Thymus (tissue), 11 donors: ENCODE measurements at regions not wholly inside any gene's neighbourhood (a gene's known extent, or its start where the extent isn't known, plus 50 kb on each side); places are given as distances from the start of the nearest gene placed in this dataset.
"Not testable (repeated sequence)": the region's sequence is repeated elsewhere in the genome, so short reads cannot be mapped to it uniquely, and the experiment has no call there.

Experiments
- DNase-seq, 9 donors: peaks; one replicate each; pipeline ENCODE4 v3.0.0-alpha.2; 2013; ENCODE audit warnings: low spot score in 9 of 9, low read depth in 6 of 9, missing footprints in 1 of 9
- H3K27ac ChIP-seq, 2 donors: one replicate each; pipeline ENCODE4 v1.5.1; 2013; ENCODE audit warnings: control low read depth in 1 of 2, low read depth in 1 of 2, low read length in 1 of 2, mild to moderate bottlenecking in 1 of 2, moderate library complexity in 1 of 2
- H3K27me3 ChIP-seq, 2 donors: one replicate each; pipeline ENCODE4 v1.5.1; 2013; ENCODE audit warnings: low read length in 1 of 2; ENCODE audit not compliant: control insufficient read depth in 2 of 2, insufficient read depth in 1 of 2
- H3K36me3 ChIP-seq, 2 donors: one replicate each; pipeline ENCODE4 v1.5.1; 2013; ENCODE audit warnings: low read length in 1 of 2, mild to moderate bottlenecking in 1 of 2, moderate library complexity in 1 of 2; ENCODE audit not compliant: control insufficient read depth in 2 of 2, insufficient read depth in 2 of 2
- H3K4me1 ChIP-seq, 2 donors: one replicate each; pipeline ENCODE4 v1.5.1; 2013; ENCODE audit warnings: low read length in 2 of 2; ENCODE audit not compliant: control insufficient read depth in 2 of 2, insufficient read depth in 2 of 2
- H3K4me3 ChIP-seq, 2 donors: one replicate each; pipeline ENCODE4 v1.5.1; 2013; ENCODE audit warnings: low read length in 2 of 2, control low read depth in 1 of 2, mild to moderate bottlenecking in 1 of 2
- H3K9me3 ChIP-seq, 2 donors: one replicate each; pipeline ENCODE4 v1.5.1; 2013; ENCODE audit warnings: low read length in 1 of 2, mild to moderate bottlenecking in 1 of 2; ENCODE audit not compliant: control insufficient read depth in 2 of 2, insufficient read depth in 1 of 2
- WGBS: extraction: QIAGEN DNeasy Blood & Tissue Kit; methylation state at CpG from one replicate; pipeline ENCODE4 v1.1.7; 2013; 5-methylcytosine and 5-hydroxymethylcytosine counted together
- donor health status: healthy.

DNA sequence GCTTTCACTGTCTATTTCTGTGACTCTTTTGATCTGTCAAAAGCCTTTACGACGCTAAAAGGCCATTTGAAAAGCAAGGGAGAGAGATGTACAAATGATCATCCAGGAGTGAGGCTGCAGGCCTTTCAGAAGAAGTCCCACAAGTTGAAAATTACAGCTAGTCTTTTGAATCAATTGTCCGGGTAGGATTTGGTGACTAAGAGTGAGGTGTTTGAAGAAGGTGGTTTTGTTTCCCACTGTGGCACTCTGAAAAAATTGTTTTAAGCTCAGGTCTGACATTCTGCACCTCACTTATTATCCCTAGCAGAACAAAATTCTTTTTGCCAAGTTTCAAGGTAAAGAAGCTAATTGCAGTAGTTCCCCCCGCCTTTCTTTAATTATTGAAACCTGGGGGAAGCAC is 50.8 kb upstream of the TMEM108 start:
- H3K9me3 ChIP-seq: no peaks in the 10 kb centered on the region
- no peak for DNase-seq
- H3K4me1 ChIP-seq: no peaks in the 10 kb centered on the region
- H3K27me3 ChIP-seq: no peaks in the 10 kb centered on the region
- 94% methylated on average over 4 of the region's 4 CpGs for WGBS
- no peaks in the 10 kb centered on the region for H3K36me3 ChIP-seq
- no peak overlapping the region for H3K4me3 ChIP-seq
- H3K27ac ChIP-seq: no peak overlapping the region

DNA sequence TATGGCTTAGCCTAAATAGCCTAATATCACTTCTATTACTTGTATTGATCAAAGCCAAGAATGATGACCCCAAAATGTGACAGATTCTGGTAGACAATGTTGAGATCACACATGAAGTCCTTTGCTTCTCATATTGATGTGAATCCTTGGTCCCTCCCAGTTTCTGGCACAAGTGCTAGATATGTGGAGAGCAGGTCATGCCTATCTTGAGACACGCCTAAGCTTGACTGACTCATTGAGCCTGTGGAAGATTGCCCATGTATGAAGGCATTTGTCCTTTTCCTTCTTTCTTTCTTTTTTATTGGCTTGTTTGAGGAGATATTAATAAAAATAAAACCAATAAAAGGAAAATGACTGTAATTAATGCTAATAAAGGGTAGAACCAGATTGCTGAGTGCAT is 54.0 kb upstream of the TMEM108 start:
- Histone ChIP-seq H3K9me3 (no peaks in the 10 kb centered on the region), H3K27ac (no peak overlapping the region), H3K4me1 (no peaks in the 10 kb centered on the region), H3K4me3 (no peak overlapping the region), H3K27me3 (no peaks in the 10 kb centered on the region), H3K36me3 (no peaks in the 10 kb centered on the region)
- WGBS: 95% methylated on average over 1 of the region's 1 CpG
- DNase-seq: no peak

DNA sequence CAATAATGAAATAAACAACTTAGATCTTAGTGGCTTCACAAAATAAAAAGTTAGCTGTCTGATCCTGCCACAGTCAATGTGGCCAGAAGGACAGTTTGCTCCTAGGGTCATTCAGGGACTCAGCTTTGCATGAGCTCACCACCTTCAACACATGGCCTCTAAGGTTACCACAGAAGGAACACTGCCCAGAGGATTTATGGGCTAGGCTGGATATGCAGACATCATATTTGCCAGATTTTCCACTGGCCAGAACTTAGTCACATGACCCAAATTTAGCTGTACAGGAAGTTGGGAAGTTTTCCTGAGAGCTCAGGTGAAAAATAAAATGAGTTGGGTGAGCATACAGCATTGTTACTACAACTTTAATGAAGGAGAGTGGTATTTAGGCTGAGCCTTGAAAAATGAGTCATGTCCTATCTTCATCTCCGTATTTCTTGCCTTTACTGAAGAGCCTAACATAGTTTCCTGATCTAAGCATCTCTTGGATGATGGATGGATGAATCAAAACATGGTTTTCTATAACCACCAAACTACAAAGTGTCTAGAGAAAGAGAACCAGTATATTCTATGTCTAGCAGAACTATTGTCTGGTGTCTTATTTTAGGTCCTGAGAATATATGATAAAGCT is 54.9 kb upstream of the TMEM108 start:
- Histone ChIP-seq H3K4me1 (no peaks in the 10 kb centered on the region), H3K27ac (no peak overlapping the region), H3K27me3 (no peaks in the 10 kb centered on the region), H3K4me3 (no peak overlapping the region), H3K9me3 (no peaks in the 10 kb centered on the region), H3K36me3 (no peaks in the 10 kb centered on the region)
- DNase-seq: no peak
- WGBS: 84% methylated on average over 1 of the region's 1 CpG

DNA sequence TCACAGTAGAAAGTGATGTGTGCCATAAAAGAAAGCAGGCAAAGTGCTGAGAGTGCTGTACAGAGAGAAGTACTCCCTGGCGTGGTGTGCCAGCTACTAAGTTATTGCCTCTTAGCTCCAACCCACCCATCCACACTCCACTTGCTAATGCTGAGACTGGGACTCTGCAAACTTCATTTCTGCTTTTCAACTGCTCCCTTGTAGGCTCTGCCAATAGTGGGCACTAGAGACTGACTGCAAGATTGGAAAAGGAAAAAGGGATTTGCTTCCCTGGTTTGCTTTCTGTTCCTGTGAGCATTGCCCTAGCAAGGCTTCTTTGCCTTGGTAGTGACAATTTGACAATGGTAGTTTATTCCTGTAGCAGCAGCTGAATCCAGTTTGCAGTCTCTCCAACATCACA is 56.5 kb upstream of the TMEM108 start:
- H3K9me3 ChIP-seq: no peaks in the 10 kb centered on the region
- H3K27ac ChIP-seq: no peak overlapping the region
- WGBS: 91% methylated on average over 1 of the region's 1 CpG
- no peaks in the 10 kb centered on the region for H3K4me1 ChIP-seq
- H3K4me3 ChIP-seq: no peak overlapping the region
- no peaks in the 10 kb centered on the region for H3K36me3 ChIP-seq
- DNase-seq: no peak
- H3K27me3 ChIP-seq: no peaks in the 10 kb centered on the region

DNA sequence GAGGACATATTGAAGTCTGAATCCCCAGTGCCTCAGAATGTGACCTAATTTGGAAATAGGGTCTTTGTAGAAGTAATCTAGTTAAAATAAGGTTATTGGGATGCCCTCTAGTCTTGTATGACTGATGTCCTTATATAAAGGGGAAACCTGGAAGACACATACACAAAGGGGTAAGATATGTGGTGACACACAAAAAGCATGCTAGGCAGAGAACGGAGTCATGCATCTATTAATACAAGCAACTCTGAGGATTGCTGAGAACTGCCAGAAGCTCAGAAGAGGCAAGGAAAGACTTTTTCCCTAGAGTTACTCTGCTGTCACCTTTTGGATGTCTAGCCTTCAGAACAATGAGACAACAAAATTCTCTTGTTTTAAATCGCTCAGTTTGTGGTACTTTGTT is 58.1 kb upstream of the TMEM108 start:
- Histone ChIP-seq H3K36me3 (no peaks in the 10 kb centered on the region), H3K9me3 (no peaks in the 10 kb centered on the region), H3K27ac (no peak overlapping the region), H3K4me3 (no peak overlapping the region), H3K27me3 (no peaks in the 10 kb centered on the region), H3K4me1 (no peaks in the 10 kb centered on the region)
- no peak for DNase-seq
- WGBS: 93% methylated on average over 2 of the region's 2 CpGs

DNA sequence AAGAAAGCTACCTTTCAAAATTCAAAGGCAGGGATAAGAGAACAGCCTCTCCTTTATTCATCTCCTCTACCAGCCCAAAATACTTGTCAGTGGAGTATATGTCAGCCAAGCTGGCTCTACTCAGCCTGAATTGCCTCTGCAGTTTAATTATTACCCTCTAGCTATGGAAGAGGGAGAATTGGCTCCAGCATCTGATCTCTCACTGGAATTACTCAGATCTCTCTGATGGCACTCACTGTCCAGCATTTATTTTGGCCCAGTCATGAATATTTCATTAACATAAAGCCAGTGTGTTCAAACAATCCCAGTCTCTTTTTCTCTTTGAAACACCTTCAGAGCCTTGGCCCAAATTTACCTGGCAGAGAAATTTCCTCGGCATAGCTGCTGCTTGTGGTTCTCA is 58.6 kb upstream of the TMEM108 start:
- Histone ChIP-seq H3K36me3 (no peaks in the 10 kb centered on the region), H3K4me3 (no peak overlapping the region), H3K27ac (no peak overlapping the region), H3K27me3 (no peaks in the 10 kb centered on the region), H3K4me1 (no peaks in the 10 kb centered on the region), H3K9me3 (no peaks in the 10 kb centered on the region)
- DNase-seq: no peak
- WGBS: 99% methylated on average over 1 of the region's 1 CpG

DNA sequence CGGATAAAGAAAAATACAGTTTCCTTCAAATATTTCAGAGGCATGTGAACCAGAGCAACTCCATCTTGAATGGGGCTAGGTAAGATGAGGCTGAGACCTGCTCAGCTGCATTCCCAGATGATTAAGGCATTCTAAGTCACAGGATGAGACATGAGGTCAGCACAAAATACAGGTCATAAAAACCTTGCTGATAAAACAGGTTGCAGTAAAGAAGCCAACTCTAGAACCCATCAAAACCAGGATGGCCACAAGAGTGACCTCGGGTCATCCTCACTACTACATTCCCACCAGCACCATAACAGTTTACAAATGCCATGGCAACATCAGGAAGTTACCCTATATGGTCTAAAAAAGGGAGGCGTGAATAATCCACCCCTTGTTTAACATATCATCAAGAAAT is 59.2 kb upstream of the TMEM108 start:
- not testable (repeated sequence) for H3K36me3 ChIP-seq, DNase-seq, H3K27me3 ChIP-seq, H3K27ac ChIP-seq, H3K4me3 ChIP-seq, H3K9me3 ChIP-seq, H3K4me1 ChIP-seq
- 94% methylated on average over 3 of the region's 3 CpGs for WGBS

DNA sequence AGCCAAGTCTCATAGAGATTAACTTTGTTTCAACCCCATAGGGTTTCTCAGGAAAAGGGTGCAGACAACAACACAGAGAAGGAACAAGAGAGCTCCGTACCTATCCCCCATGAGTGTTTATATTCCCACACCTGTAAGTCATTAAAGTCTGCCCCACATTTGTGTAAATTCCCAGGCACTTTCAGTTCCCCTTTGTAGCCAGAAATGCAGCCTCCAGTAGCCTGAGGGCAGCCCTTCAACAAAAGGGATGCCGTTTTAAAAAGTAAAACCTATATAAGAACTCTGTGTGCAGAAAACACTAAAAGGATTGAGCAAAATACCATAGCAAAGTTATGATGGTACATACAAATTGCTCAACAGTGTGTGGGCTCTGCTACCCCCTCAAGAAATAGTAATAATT is 59.7 kb upstream of the TMEM108 start:
- 74% methylated on average over 2 of the region's 2 CpGs for WGBS
- Histone ChIP-seq H3K9me3 (no peaks in the 10 kb centered on the region), H3K4me3 (no peak overlapping the region), H3K36me3 (no peaks in the 10 kb centered on the region), H3K27ac (no peak overlapping the region), H3K4me1 (no peaks in the 10 kb centered on the region), H3K27me3 (no peaks in the 10 kb centered on the region)
- no peak for DNase-seq

DNA sequence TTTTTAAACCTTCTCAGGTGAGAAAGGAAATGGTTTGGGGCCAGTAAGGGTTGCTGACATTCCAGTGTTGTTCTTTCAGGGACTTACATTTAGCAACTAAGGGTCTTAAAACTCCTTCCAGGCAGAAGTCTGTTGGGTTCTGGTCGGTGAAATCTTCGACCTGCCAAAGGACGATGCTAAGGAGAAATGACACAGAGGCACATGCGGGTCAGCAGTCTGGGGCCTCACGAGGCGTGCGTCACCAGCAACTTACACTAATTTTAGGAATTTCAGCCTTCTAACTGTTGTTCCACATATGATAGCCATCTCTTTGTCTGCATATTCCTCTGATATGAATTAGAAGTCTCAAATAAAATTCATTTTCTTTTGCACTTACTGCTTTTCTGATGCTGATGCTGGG is 64.1 kb upstream of the TMEM108 start:
- Histone ChIP-seq H3K27ac (no peak overlapping the region), H3K27me3 (no peaks in the 10 kb centered on the region), H3K9me3 (no peaks in the 10 kb centered on the region), H3K36me3 (no peaks in the 10 kb centered on the region), H3K4me1 (no peaks in the 10 kb centered on the region), H3K4me3 (no peak overlapping the region)
- no peak for DNase-seq
- 96% methylated on average over 7 of the region's 7 CpGs for WGBS

DNA sequence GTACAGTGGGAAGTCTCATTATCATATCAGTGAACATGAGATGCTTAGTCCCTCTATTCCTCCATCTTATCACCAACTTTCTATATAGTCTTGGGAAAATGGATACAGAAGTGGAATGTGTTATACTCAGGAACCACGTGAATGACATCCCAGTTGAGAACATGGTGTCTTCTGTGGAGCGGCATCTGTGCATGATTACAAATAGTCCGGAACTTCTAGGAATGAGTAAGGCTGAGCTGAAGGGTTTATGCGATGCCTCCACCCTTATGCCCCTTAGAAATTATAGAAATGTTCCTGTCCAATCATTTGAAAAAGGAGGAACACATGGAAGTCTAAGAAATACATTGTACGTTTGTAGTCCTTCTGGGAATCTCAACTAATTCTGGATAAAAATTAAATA is 64.8 kb upstream of the TMEM108 start:
- Histone ChIP-seq H3K4me3 (no peak overlapping the region), H3K4me1 (no peaks in the 10 kb centered on the region), H3K9me3 (no peaks in the 10 kb centered on the region), H3K27ac (no peak overlapping the region), H3K27me3 (no peaks in the 10 kb centered on the region), H3K36me3 (no peaks in the 10 kb centered on the region)
- DNase-seq: no peak
- 95% methylated on average over 5 of the region's 5 CpGs for WGBS
